Tibial nerve (tissue), 4 donors: ENCODE measurements at regions not wholly inside any gene's neighbourhood (a gene's known extent, or its start where the extent isn't known, plus 50 kb on each side); places are given as distances from the start of the nearest gene placed in this dataset.

Experiments used
- EP300 ChIP-seq, 2 donors: sonication (generic); formaldehyde crosslinking; IDR thresholded peaks; one replicate each; pipeline ENCODE4 v1.6.1; 2017; ENCODE audit warnings: antibody characterized with exemption in 2 of 2, mild to moderate bottlenecking in 1 of 2
- POLR2A ChIP-seq, 2 donors: fragments of 450-650 bp; IDR thresholded peaks; one replicate each; pipeline ENCODE4 v1.6.1; 2017; ENCODE audit warnings: antibody characterized with exemption in 2 of 2, mild to moderate bottlenecking in 2 of 2, moderate library complexity in 2 of 2
- TF ChIP-seq, protein P1 (sequence below), 5 experiments: fragments of 200-600 bp in 3 of 5; fragments of 450-650 bp in 2 of 5; sonication (generic) in 3 of 5; IDR thresholded peaks; one replicate each; pipeline ENCODE4 v1.5.1; 2016 to 2019; ENCODE audit warnings: antibody characterized with exemption in 5 of 5, mild to moderate bottlenecking in 3 of 5, moderate library complexity in 2 of 5

DNA sequence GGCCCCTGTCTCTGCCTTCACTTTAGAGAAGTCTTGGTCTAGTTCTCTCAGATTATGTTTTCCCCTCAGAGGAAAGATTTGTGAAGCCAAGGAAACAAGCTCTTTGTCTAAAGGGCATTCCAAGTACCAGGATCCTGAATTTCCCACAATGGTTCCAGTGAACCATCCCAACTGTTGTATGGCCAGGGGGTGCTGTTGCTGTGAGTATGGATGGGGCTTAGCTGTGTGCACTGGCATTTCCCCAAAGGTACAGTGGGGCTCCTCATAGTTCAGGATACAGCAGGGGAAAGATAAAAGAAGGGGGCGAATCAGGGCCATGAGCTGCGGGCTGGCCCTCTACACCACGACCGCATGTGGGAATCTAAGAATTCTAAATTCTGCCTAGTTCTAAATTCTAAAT lies 1154.0 kb upstream of the FANCL start:
- TF ChIP-seq EP300 (IDR thresholded peaks at IDR 0.05) (no peak), POLR2A (IDR thresholded peaks at IDR 0.05) (no peak)
- TF ChIP-seq, protein P1, sequence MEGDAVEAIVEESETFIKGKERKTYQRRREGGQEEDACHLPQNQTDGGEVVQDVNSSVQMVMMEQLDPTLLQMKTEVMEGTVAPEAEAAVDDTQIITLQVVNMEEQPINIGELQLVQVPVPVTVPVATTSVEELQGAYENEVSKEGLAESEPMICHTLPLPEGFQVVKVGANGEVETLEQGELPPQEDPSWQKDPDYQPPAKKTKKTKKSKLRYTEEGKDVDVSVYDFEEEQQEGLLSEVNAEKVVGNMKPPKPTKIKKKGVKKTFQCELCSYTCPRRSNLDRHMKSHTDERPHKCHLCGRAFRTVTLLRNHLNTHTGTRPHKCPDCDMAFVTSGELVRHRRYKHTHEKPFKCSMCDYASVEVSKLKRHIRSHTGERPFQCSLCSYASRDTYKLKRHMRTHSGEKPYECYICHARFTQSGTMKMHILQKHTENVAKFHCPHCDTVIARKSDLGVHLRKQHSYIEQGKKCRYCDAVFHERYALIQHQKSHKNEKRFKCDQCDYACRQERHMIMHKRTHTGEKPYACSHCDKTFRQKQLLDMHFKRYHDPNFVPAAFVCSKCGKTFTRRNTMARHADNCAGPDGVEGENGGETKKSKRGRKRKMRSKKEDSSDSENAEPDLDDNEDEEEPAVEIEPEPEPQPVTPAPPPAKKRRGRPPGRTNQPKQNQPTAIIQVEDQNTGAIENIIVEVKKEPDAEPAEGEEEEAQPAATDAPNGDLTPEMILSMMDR (IDR thresholded peaks at IDR 0.05): no peak
